H1 (cell line): ENCODE measurements at regions not wholly inside any gene's neighbourhood (a gene's known extent, or its start where the extent isn't known, plus 50 kb on each side); places are given as distances from the start of the nearest gene placed in this dataset.

Experiments
- CTCF ChIP-seq, 3 experiments: IDR thresholded peaks; 1 replicate in 2 of 3; 2 replicates in 1 of 3; pipeline versions ENCODE4 v1.5.1 to v1.6.1; 2011; ENCODE audit warnings: low read length in 3 of 3, mild to moderate bottlenecking in 3 of 3, inconsistent platforms in 2 of 3, low read depth in 1 of 3, moderate library complexity in 1 of 3; ENCODE audit not compliant: insufficient read depth in 1 of 3; ENCODE audit errors: control extremely low read depth in 1 of 3
- EP300 ChIP-seq, 2 experiments: IDR thresholded peaks; 1 replicate in 1 of 2; 2 replicates in 1 of 2; pipeline ENCODE4 v1.6.1; 2011 to 2012; ENCODE audit warnings: low read depth in 2 of 2, low read length in 2 of 2, mild to moderate bottlenecking in 2 of 2, borderline replicate concordance in 1 of 2, inconsistent platforms in 1 of 2, moderate library complexity in 1 of 2
- GTF2F1 ChIP-seq: IDR thresholded peaks from 2 replicates; pipeline ENCODE4 v1.6.1; 2012; ENCODE audit warnings: low read depth, low read length, improper control_type of control experiment, borderline replicate concordance
- SRF ChIP-seq: IDR thresholded peaks from 2 replicates; pipeline ENCODE4 v1.6.1; 2011; ENCODE audit warnings: mild to moderate bottlenecking, low read depth, low read length, moderate library complexity
- ZNF274 ChIP-seq: IDR thresholded peaks from 2 replicates; pipeline ENCODE4 v1.7.0; 2012; ENCODE audit warnings: low read length, borderline replicate concordance; ENCODE audit errors: extremely low read depth

GRCh38 chr15:53260647-53261046, 470.5 kb upstream of the ONECUT1 start:
- TF ChIP-seq CTCF (IDR thresholded peaks at IDR 0.05; ENCODE audit: control extremely low read depth in 1 of 3, insufficient read depth in 1 of 3, low read depth in 1 of 3, low read length in 3 of 3) (no peak), EP300 (IDR thresholded peaks at IDR 0.05; ENCODE audit: borderline replicate concordance in 1 of 2, low read depth in 2 of 2, low read length in 2 of 2) (no peak), SRF (no peak), ZNF274 (no peak), GTF2F1 (no peak)
